ENCODE measurements at regions not wholly inside any gene's neighbourhood (a gene's known extent, or its start where the extent isn't known, plus 50 kb on each side); places are given as distances from the start of the nearest gene placed in this dataset.

DNA sequence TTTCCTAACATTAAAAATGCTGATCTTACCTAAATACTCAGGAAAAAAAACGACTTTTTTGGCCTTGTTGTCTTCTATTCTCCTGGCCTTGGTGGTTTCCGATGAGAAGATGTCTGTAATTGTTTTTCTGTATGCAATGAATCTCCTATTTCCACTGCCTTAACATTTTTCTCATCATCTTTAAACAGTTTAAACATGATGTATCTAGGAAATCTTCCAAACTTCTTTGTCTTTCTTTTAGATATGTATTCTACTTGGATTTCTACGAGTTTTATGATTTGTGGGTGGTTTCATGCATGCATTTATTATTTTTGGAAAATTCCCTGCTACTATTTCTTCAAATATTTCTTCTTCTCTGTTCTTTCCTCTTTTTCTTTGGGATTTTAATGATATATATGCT lies 288.6 kb upstream of the GYPC start:
- Histone ChIP-seq H3K9ac (ENCODE audit: low read depth in 1 of 2, low read length in 2 of 2) (no peak overlapping the region), H3K4me1 (ENCODE audit: control insufficient read depth in 4 of 4, insufficient read depth in 4 of 4, low read length in 3 of 4) (no peaks in the 10 kb centered on the region), H3K9me3 (ENCODE audit: control insufficient read depth in 4 of 4, low read length in 3 of 4) (no peaks in the 10 kb centered on the region), H3K27ac (ENCODE audit: low read depth in 1 of 2, low read length in 2 of 2) (no peak overlapping the region), H3K36me3 (ENCODE audit: control insufficient read depth in 4 of 4, insufficient read depth in 3 of 4, low read depth in 1 of 4, low read length in 3 of 4) (no peaks in the 10 kb centered on the region), H3K4me3 (ENCODE audit: low read depth in 1 of 3, low read length in 3 of 3) (no peak overlapping the region), H3K27me3 (ENCODE audit: control insufficient read depth in 4 of 4, insufficient read depth in 4 of 4, low read length in 3 of 4) (no peaks in the 10 kb centered on the region)
- no peak for DNase-seq (ENCODE audit: low spot score)
- WGBS = 68% methylated on average over 3 of the region's 3 CpGs
- TF ChIP-seq HNF4A (conservative IDR thresholded peaks at IDR 0.05) = no peak

DNA sequence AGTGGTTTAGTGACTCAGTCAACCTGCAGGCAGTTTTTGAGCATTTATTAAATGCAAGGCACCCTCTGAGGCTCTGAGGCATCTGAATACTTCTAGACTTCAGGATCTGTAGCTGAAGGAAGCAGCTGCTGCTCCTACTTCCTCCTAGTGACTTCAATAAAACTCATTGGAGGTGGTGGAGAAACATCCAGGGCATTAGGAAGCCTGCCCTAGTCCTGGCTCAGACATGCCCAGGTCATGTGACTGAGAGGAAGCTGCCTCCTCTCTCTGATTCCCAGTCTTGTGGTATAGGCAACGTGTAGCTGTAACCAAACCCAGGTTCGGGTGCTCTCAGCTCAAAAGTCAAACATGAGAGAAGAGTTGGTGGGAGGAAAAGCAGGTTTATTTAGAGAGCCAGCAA lies 287.2 kb upstream of the GYPC start:
- no peak for DNase-seq (ENCODE audit: low spot score)
- 41% methylated on average over 2 of the region's 2 CpGs for WGBS
- H3K4me1 ChIP-seq (ENCODE audit: control insufficient read depth in 4 of 4, insufficient read depth in 4 of 4, low read length in 3 of 4) = no peaks in the 10 kb centered on the region
- no peaks in the 10 kb centered on the region for H3K27me3 ChIP-seq (ENCODE audit: control insufficient read depth in 4 of 4, insufficient read depth in 4 of 4, low read length in 3 of 4)
- no peaks in the 10 kb centered on the region for H3K9me3 ChIP-seq (ENCODE audit: control insufficient read depth in 4 of 4, low read length in 3 of 4)
- H3K9ac ChIP-seq (ENCODE audit: low read depth in 1 of 2, low read length in 2 of 2) = no peak overlapping the region
- H3K27ac ChIP-seq (ENCODE audit: low read depth in 1 of 2, low read length in 2 of 2) = no peak overlapping the region
- H3K36me3 ChIP-seq (ENCODE audit: control insufficient read depth in 4 of 4, insufficient read depth in 3 of 4, low read depth in 1 of 4, low read length in 3 of 4) = no peaks in the 10 kb centered on the region
- TF ChIP-seq YY1 (IDR thresholded peaks at IDR 0.05) = no peak
- no peak for TF ChIP-seq GABPA (IDR thresholded peaks at IDR 0.05 in 1 of 2, conservative IDR thresholded peaks at IDR 0.05 in 1 of 2)
- TF ChIP-seq RAD21 (IDR thresholded peaks at IDR 0.05) = no peak
- TF ChIP-seq, protein P1, sequence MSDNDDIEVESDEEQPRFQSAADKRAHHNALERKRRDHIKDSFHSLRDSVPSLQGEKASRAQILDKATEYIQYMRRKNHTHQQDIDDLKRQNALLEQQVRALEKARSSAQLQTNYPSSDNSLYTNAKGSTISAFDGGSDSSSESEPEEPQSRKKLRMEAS (IDR thresholded peaks at IDR 0.05) = no peak
- TF ChIP-seq HNF4A (conservative IDR thresholded peaks at IDR 0.05) = no peak
- TF ChIP-seq, protein P2, sequence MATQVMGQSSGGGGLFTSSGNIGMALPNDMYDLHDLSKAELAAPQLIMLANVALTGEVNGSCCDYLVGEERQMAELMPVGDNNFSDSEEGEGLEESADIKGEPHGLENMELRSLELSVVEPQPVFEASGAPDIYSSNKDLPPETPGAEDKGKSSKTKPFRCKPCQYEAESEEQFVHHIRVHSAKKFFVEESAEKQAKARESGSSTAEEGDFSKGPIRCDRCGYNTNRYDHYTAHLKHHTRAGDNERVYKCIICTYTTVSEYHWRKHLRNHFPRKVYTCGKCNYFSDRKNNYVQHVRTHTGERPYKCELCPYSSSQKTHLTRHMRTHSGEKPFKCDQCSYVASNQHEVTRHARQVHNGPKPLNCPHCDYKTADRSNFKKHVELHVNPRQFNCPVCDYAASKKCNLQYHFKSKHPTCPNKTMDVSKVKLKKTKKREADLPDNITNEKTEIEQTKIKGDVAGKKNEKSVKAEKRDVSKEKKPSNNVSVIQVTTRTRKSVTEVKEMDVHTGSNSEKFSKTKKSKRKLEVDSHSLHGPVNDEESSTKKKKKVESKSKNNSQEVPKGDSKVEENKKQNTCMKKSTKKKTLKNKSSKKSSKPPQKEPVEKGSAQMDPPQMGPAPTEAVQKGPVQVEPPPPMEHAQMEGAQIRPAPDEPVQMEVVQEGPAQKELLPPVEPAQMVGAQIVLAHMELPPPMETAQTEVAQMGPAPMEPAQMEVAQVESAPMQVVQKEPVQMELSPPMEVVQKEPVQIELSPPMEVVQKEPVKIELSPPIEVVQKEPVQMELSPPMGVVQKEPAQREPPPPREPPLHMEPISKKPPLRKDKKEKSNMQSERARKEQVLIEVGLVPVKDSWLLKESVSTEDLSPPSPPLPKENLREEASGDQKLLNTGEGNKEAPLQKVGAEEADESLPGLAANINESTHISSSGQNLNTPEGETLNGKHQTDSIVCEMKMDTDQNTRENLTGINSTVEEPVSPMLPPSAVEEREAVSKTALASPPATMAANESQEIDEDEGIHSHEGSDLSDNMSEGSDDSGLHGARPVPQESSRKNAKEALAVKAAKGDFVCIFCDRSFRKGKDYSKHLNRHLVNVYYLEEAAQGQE (IDR thresholded peaks at IDR 0.05) = no peak
- TF ChIP-seq, protein P3, sequence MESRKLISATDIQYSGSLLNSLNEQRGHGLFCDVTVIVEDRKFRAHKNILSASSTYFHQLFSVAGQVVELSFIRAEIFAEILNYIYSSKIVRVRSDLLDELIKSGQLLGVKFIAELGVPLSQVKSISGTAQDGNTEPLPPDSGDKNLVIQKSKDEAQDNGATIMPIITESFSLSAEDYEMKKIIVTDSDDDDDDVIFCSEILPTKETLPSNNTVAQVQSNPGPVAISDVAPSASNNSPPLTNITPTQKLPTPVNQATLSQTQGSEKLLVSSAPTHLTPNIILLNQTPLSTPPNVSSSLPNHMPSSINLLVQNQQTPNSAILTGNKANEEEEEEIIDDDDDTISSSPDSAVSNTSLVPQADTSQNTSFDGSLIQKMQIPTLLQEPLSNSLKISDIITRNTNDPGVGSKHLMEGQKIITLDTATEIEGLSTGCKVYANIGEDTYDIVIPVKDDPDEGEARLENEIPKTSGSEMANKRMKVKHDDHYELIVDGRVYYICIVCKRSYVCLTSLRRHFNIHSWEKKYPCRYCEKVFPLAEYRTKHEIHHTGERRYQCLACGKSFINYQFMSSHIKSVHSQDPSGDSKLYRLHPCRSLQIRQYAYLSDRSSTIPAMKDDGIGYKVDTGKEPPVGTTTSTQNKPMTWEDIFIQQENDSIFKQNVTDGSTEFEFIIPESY (IDR thresholded peaks at IDR 0.05) = no peak
- TF ChIP-seq, protein P4, sequence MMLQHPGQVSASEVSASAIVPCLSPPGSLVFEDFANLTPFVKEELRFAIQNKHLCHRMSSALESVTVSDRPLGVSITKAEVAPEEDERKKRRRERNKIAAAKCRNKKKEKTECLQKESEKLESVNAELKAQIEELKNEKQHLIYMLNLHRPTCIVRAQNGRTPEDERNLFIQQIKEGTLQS (IDR thresholded peaks at IDR 0.05) = no peak
- no peak for TF ChIP-seq EGR1 (IDR thresholded peaks at IDR 0.05; ENCODE audit: low read depth in 2 of 2)
- no peak for TF ChIP-seq RXRA (IDR thresholded peaks at IDR 0.05)
- TF ChIP-seq, protein P5, sequence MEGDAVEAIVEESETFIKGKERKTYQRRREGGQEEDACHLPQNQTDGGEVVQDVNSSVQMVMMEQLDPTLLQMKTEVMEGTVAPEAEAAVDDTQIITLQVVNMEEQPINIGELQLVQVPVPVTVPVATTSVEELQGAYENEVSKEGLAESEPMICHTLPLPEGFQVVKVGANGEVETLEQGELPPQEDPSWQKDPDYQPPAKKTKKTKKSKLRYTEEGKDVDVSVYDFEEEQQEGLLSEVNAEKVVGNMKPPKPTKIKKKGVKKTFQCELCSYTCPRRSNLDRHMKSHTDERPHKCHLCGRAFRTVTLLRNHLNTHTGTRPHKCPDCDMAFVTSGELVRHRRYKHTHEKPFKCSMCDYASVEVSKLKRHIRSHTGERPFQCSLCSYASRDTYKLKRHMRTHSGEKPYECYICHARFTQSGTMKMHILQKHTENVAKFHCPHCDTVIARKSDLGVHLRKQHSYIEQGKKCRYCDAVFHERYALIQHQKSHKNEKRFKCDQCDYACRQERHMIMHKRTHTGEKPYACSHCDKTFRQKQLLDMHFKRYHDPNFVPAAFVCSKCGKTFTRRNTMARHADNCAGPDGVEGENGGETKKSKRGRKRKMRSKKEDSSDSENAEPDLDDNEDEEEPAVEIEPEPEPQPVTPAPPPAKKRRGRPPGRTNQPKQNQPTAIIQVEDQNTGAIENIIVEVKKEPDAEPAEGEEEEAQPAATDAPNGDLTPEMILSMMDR (IDR thresholded peaks at IDR 0.05; ENCODE audit: low read depth, low read length, missing input control) = no peak
- no peak for TF ChIP-seq FOXA1 (IDR thresholded peaks at IDR 0.05)
- no peak for TF ChIP-seq JUND (IDR thresholded peaks at IDR 0.05)
- no peak overlapping the region for H3K4me3 ChIP-seq (ENCODE audit: low read depth in 1 of 3, low read length in 3 of 3)
